ENCODE measurements at regions not wholly inside any gene's neighbourhood (a gene's known extent, or its start where the extent isn't known, plus 50 kb on each side); places are given as distances from the start of the nearest gene placed in this dataset.

DNA sequence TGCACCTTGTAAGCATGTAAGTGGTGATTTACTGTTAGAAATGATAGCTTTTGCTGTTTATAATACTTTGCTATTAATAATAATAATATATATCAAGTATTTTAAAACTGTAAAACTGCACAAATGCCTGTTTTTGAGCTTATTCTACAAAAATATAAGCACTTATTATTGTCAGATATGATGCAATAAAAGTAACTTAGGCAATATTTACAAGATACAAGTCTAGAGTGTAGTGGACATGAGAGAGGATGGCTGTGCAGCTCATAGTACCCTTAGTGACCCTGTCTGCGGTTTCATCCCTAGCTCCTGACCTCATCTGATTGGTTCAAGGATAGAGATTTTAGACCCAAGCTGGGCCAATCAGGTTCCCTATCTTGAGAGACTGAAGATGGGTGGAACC is 178.4 kb downstream of the MTX2 start (continued):
- TF ChIP-seq, protein P1, sequence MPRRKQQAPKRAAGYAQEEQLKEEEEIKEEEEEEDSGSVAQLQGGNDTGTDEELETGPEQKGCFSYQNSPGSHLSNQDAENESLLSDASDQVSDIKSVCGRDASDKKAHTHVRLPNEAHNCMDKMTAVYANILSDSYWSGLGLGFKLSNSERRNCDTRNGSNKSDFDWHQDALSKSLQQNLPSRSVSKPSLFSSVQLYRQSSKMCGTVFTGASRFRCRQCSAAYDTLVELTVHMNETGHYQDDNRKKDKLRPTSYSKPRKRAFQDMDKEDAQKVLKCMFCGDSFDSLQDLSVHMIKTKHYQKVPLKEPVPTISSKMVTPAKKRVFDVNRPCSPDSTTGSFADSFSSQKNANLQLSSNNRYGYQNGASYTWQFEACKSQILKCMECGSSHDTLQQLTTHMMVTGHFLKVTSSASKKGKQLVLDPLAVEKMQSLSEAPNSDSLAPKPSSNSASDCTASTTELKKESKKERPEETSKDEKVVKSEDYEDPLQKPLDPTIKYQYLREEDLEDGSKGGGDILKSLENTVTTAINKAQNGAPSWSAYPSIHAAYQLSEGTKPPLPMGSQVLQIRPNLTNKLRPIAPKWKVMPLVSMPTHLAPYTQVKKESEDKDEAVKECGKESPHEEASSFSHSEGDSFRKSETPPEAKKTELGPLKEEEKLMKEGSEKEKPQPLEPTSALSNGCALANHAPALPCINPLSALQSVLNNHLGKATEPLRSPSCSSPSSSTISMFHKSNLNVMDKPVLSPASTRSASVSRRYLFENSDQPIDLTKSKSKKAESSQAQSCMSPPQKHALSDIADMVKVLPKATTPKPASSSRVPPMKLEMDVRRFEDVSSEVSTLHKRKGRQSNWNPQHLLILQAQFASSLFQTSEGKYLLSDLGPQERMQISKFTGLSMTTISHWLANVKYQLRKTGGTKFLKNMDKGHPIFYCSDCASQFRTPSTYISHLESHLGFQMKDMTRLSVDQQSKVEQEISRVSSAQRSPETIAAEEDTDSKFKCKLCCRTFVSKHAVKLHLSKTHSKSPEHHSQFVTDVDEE (CRISPR knock-in tag; IDR thresholded peaks at IDR 0.05), result no peak
- no peak for TF ChIP-seq TCF4 (CRISPR knock-in tag; IDR thresholded peaks at IDR 0.05; ENCODE audit: borderline replicate concordance)

DNA sequence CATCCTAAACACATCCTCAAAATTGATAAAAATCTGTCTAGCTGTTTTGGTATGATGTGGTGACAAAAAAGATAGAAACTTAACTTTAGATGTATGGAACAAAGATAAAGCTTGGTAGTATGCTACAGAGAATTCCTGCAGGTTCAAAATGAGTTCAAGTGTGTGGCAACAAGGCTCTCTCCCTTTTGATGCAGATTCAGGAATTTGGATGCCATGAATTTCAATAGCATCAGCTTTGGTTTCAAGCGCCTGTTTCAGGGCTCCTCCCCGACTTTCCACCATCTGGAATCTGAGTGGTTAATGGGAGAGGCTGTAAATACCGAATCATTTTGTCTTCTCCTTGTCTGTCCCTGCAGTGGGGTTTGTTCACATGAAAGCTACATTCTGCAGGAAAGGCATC is 180.6 kb downstream of the MTX2 start:
- no peak for ATAC-seq
- TF ChIP-seq CSDC2 (CRISPR knock-in tag; IDR thresholded peaks at IDR 0.05) (no peak), ZNF70 (CRISPR knock-in tag; IDR thresholded peaks at IDR 0.05) (no peak), TOX (CRISPR knock-in tag; IDR thresholded peaks at IDR 0.05; ENCODE audit: borderline replicate concordance) (no peak), ZNF8 (CRISPR knock-in tag; IDR thresholded peaks at IDR 0.05) (no peak), ZNF565 (CRISPR knock-in tag; conservative IDR thresholded peaks at IDR 0.05; ENCODE audit: low read depth) (no peak), SNAI2 (CRISPR knock-in tag; IDR thresholded peaks at IDR 0.05) (no peak), ZFP30 (CRISPR knock-in tag; IDR thresholded peaks at IDR 0.05) (no peak), RARB (CRISPR knock-in tag; IDR thresholded peaks at IDR 0.05) (no peak), PPARA (CRISPR knock-in tag; IDR thresholded peaks at IDR 0.05; ENCODE audit: borderline replicate concordance) (no peak), TCF4 (CRISPR knock-in tag; IDR thresholded peaks at IDR 0.05; ENCODE audit: borderline replicate concordance) (no peak), OSR1 (CRISPR knock-in tag; IDR thresholded peaks at IDR 0.05) (no peak), BACH2 (CRISPR knock-in tag; IDR thresholded peaks at IDR 0.05; ENCODE audit: borderline replicate concordance) (no peak), GLIS3 (CRISPR knock-in tag; IDR thresholded peaks at IDR 0.05) (no peak), ESRRG (CRISPR knock-in tag; IDR thresholded peaks at IDR 0.05) (no peak), ZFP3 (CRISPR knock-in tag; IDR thresholded peaks at IDR 0.05) (no peak)
- TF ChIP-seq, protein P1 (CRISPR knock-in tag; IDR thresholded peaks at IDR 0.05), result no peak
- TF ChIP-seq, protein P2, sequence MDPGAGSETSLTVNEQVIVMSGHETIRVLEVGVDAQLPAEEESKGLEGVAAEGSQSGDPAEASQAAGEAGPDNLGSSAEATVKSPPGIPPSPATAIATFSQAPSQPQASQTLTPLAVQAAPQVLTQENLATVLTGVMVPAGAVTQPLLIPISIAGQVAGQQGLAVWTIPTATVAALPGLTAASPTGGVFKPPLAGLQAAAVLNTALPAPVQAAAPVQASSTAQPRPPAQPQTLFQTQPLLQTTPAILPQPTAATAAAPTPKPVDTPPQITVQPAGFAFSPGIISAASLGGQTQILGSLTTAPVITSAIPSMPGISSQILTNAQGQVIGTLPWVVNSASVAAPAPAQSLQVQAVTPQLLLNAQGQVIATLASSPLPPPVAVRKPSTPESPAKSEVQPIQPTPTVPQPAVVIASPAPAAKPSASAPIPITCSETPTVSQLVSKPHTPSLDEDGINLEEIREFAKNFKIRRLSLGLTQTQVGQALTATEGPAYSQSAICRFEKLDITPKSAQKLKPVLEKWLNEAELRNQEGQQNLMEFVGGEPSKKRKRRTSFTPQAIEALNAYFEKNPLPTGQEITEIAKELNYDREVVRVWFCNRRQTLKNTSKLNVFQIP (CRISPR knock-in tag; IDR thresholded peaks at IDR 0.05; ENCODE audit: borderline replicate concordance, low read depth), result no peak
- TF ChIP-seq, protein P3, sequence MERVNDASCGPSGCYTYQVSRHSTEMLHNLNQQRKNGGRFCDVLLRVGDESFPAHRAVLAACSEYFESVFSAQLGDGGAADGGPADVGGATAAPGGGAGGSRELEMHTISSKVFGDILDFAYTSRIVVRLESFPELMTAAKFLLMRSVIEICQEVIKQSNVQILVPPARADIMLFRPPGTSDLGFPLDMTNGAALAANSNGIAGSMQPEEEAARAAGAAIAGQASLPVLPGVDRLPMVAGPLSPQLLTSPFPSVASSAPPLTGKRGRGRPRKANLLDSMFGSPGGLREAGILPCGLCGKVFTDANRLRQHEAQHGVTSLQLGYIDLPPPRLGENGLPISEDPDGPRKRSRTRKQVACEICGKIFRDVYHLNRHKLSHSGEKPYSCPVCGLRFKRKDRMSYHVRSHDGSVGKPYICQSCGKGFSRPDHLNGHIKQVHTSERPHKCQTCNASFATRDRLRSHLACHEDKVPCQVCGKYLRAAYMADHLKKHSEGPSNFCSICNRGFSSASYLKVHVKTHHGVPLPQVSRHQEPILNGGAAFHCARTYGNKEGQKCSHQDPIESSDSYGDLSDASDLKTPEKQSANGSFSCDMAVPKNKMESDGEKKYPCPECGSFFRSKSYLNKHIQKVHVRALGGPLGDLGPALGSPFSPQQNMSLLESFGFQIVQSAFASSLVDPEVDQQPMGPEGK (CRISPR knock-in tag; IDR thresholded peaks at IDR 0.05; ENCODE audit: borderline replicate concordance), result no peak
- TF ChIP-seq, protein P4, sequence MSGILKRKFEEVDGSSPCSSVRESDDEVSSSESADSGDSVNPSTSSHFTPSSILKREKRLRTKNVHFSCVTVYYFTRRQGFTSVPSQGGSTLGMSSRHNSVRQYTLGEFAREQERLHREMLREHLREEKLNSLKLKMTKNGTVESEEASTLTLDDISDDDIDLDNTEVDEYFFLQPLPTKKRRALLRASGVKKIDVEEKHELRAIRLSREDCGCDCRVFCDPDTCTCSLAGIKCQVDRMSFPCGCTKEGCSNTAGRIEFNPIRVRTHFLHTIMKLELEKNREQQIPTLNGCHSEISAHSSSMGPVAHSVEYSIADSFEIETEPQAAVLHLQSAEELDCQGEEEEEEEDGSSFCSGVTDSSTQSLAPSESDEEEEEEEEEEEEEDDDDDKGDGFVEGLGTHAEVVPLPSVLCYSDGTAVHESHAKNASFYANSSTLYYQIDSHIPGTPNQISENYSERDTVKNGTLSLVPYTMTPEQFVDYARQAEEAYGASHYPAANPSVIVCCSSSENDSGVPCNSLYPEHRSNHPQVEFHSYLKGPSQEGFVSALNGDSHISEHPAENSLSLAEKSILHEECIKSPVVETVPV (CRISPR knock-in tag; IDR thresholded peaks at IDR 0.05), result no peak

DNA sequence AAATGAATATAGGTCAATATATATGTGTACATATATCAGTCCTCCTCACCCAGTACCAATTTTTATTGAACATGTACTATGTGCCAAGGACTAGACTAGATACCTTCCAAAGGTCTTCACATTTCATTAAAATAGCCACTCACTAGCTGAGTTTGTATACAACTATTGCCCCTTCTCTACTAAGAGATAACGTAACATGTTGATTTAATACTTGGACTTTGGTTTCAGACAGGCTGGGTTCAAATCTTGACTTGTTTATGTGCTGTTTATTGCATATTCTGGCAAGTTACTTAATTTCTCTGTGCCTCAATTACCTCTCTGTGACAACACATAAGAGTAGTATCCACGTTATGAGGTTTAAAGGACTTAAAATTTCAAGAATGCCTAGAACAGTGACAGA is 184.5 kb downstream of the MTX2 start:
- ATAC-seq, result no peak
- TF ChIP-seq OSR1 (CRISPR knock-in tag; IDR thresholded peaks at IDR 0.05), result no peak
- TF ChIP-seq PPARA (CRISPR knock-in tag; IDR thresholded peaks at IDR 0.05; ENCODE audit: borderline replicate concordance), result no peak
- TF ChIP-seq BACH2 (CRISPR knock-in tag; IDR thresholded peaks at IDR 0.05; ENCODE audit: borderline replicate concordance), result no peak
- TF ChIP-seq ARNTL (CRISPR knock-in tag; IDR thresholded peaks at IDR 0.05; ENCODE audit: borderline replicate concordance, low read depth), result no peak
- no peak for TF ChIP-seq ISL1 (CRISPR knock-in tag; IDR thresholded peaks at IDR 0.05)
- TF ChIP-seq ZC3H10 (CRISPR knock-in tag; IDR thresholded peaks at IDR 0.05), result no peak
- TF ChIP-seq, protein P2 (CRISPR knock-in tag; IDR thresholded peaks at IDR 0.05; ENCODE audit: borderline replicate concordance, low read depth), result no peak
- TF ChIP-seq ZNF70 (CRISPR knock-in tag; IDR thresholded peaks at IDR 0.05), result no peak
- TF ChIP-seq, protein P5, sequence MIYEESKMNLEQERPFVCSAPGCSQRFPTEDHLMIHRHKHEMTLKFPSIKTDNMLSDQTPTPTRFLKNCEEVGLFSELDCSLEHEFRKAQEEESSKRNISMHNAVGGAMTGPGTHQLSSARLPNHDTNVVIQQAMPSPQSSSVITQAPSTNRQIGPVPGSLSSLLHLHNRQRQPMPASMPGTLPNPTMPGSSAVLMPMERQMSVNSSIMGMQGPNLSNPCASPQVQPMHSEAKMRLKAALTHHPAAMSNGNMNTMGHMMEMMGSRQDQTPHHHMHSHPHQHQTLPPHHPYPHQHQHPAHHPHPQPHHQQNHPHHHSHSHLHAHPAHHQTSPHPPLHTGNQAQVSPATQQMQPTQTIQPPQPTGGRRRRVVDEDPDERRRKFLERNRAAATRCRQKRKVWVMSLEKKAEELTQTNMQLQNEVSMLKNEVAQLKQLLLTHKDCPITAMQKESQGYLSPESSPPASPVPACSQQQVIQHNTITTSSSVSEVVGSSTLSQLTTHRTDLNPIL (CRISPR knock-in tag; IDR thresholded peaks at IDR 0.05; ENCODE audit: low read depth), result no peak
- no peak for TF ChIP-seq CSDC2 (CRISPR knock-in tag; IDR thresholded peaks at IDR 0.05)
- TF ChIP-seq, protein P3 (CRISPR knock-in tag; IDR thresholded peaks at IDR 0.05; ENCODE audit: borderline replicate concordance), result no peak
